ENCODE measurements at regions not wholly inside any gene's neighbourhood (a gene's known extent, or its start where the extent isn't known, plus 50 kb on each side); places are given as distances from the start of the nearest gene placed in this dataset.

GRCh38 chr20:40769677-40770285, 80.7 kb upstream of the MAFB start:
- DNase-seq (ENCODE audit: low read depth in 2 of 2), result no peak

- no peak for DNase-seq (ENCODE audit: low read depth in 2 of 2)
These were observed 81.7 kb upstream of the MAFB start for GRCh38 chr20:40770564-40771307.

GRCh38 chr20:40771308-40771610, 82.2 kb upstream of the MAFB start:
- DNase-seq (ENCODE audit: low read depth in 2 of 2), result no peak

GRCh38 chr20:40771848-40772511, 82.9 kb upstream of the MAFB start:
- no peak for DNase-seq (ENCODE audit: low read depth in 2 of 2)

- DNase-seq (ENCODE audit: low read depth in 2 of 2), result no peak
These were observed 84.3 kb upstream of the MAFB start for GRCh38 chr20:40773376-40773775.

- DNase-seq (ENCODE audit: low read depth in 2 of 2), result no peak
These were observed 85.2 kb upstream of the MAFB start for GRCh38 chr20:40774252-40774651.

- no peak for DNase-seq (ENCODE audit: low read depth in 2 of 2)
These were observed 86.6 kb upstream of the MAFB start for GRCh38 chr20:40775561-40776146.

GRCh38 chr20:40776466-40777457, 87.7 kb upstream of the MAFB start:
- DNase-seq (ENCODE audit: low read depth in 2 of 2), result no peak

GRCh38 chr20:40777653-40778052, 88.6 kb upstream of the MAFB start:
- DNase-seq (ENCODE audit: low read depth in 2 of 2), result no peak

- DNase-seq (ENCODE audit: low read depth in 2 of 2), result no peak
These were observed 90.0 kb upstream of the MAFB start for GRCh38 chr20:40778894-40779496.

- DNase-seq (ENCODE audit: low read depth in 2 of 2), result no peak
These were observed 92.4 kb upstream of the MAFB start for GRCh38 chr20:40781327-40782042.

GRCh38 chr20:40782043-40782368, 93.0 kb upstream of the MAFB start:
- DNase-seq (ENCODE audit: low read depth in 2 of 2), result no peak

- DNase-seq (ENCODE audit: low read depth in 2 of 2), result no peak
These were observed 96.3 kb upstream of the MAFB start for GRCh38 chr20:40785346-40785745.

GRCh38 chr20:40786336-40786735, 97.3 kb upstream of the MAFB start:
- no peak for DNase-seq (ENCODE audit: low read depth in 2 of 2)

- DNase-seq (ENCODE audit: low read depth in 2 of 2), result no peak
These were observed 98.9 kb upstream of the MAFB start for GRCh38 chr20:40787941-40788340.

GRCh38 chr20:40797425-40797824, 108.4 kb upstream of the MAFB start:
- no peak for DNase-seq (ENCODE audit: low read depth in 2 of 2)

GRCh38 chr20:40798066-40798465, 109.0 kb upstream of the MAFB start:
- no peak for DNase-seq (ENCODE audit: low read depth in 2 of 2)

GRCh38 chr20:40802886-40803285, 113.8 kb upstream of the MAFB start:
- no peak for DNase-seq (ENCODE audit: low read depth in 2 of 2)

GRCh38 chr20:40803381-40803780, 114.3 kb upstream of the MAFB start:
- no peak for DNase-seq (ENCODE audit: low read depth in 2 of 2)

GRCh38 chr20:40805592-40805991, 116.6 kb upstream of the MAFB start:
- DNase-seq (ENCODE audit: low read depth in 2 of 2), result no peak
